ENCODE measurements at regions not wholly inside any gene's neighbourhood (a gene's known extent, or its start where the extent isn't known, plus 50 kb on each side); places are given as distances from the start of the nearest gene placed in this dataset.
"Not testable (repeated sequence)": the region's sequence is repeated elsewhere in the genome, so short reads cannot be mapped to it uniquely, and the experiment has no call there.

DNA sequence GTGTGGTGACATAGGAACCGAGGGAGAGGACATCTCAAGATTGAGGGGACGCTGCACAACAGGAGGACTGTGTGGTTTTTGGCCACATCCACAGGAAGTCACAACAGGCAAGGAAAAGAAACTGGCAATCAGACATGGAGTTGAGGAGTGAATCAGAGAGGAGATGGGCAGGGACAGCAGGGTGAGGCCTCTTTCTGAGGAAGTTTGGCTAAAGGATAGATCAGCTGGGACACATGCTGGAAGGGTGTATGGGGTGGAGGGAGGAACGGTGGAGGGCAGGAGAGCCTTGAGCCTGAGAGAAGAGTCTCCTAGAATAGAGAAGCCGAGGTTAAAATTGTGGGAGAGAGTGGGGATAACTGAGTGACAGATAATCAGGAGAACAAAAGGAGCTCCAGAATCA lies 75.1 kb upstream of the CIDEA start:
- ATAC-seq, H3K4me3 Mint-ChIP-seq, H3K4me1 Mint-ChIP-seq, H3K36me3 Mint-ChIP-seq, H3K9me3 Mint-ChIP-seq, H3K27ac Mint-ChIP-seq: not testable (repeated sequence)
- peaks cover 21% of the 10 kb centered on the region for H3K27me3 Mint-ChIP-seq

DNA sequence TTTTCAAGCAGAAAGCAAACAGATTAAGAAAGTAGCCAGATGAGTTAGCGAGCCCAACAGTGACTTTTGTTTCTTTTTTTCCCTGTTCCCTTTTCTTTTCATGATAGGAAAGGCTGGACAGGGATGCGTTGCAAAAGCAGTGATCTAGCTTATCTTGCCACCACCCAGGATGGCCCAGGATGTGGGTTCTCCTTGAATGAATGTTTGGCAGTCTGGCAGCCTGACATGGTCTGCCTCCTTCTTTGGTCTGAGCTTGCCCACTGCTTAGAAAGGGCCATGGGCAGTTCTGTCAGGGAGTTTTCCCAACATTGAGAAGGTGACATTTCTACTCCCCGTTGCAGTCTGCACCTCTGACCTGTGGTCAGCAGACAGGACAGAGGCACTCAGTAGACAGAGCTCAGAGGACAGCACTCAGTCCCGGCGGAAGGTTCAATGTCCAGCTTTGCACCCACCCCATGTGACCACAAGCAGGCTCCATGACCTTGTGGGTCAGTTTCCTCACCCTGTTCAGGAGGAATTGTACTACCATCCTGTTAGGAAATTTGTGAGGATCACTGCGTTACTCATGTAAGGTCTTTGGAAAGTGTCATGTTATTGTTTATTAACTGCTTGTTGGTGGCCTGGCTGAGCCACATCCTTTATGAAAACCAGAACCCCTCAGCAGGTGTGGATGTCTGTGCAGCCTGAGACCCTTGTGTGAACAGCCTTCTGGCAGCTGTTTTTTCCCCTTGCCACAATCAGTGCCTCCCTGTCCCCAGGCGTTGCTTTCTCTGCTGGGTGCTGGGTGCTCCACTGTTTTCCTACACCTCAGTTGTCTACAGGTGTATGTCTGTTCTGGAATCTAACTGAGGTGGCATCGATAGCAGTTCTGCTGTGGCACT lies 74.2 kb upstream of the CIDEA start:
- not testable (repeated sequence) for H3K36me3 Mint-ChIP-seq, ATAC-seq, H3K9me3 Mint-ChIP-seq, H3K4me1 Mint-ChIP-seq, H3K27ac Mint-ChIP-seq, H3K4me3 Mint-ChIP-seq
- peaks cover 12% of the 10 kb centered on the region for H3K27me3 Mint-ChIP-seq

- not testable (repeated sequence) for H3K4me3 Mint-ChIP-seq, ATAC-seq, H3K27ac Mint-ChIP-seq, H3K9me3 Mint-ChIP-seq, H3K4me1 Mint-ChIP-seq, H3K27me3 Mint-ChIP-seq, H3K36me3 Mint-ChIP-seq
Measured at GRCh38 chr18:12198797-12199196, 55.4 kb upstream of the CIDEA start.

GRCh38 chr18:12200186-12200585 lies 54.0 kb upstream of the CIDEA start:
- peak; percentile 99 for ATAC-seq
- H3K27ac Mint-ChIP-seq = peak overlapping the region; percentile 14
- not testable (repeated sequence) for H3K36me3 Mint-ChIP-seq, H3K4me3 Mint-ChIP-seq, H3K27me3 Mint-ChIP-seq, H3K9me3 Mint-ChIP-seq, H3K4me1 Mint-ChIP-seq
